ENCODE measurements at regions not wholly inside any gene's neighbourhood (a gene's known extent, or its start where the extent isn't known, plus 50 kb on each side); places are given as distances from the start of the nearest gene placed in this dataset.

- Histone ChIP-seq H3K9ac (ENCODE audit: low read length) (no peak overlapping the region), H3K36me3 (ENCODE audit: control insufficient read depth in 1 of 2, insufficient read depth in 2 of 2, low read length in 2 of 2) (no peaks in the 10 kb centered on the region), H3K4me3 (replicated peaks in 1 of 2; ENCODE audit: low read depth in 1 of 2, low read length in 2 of 2) (no peak overlapping the region), H3K79me2 (ENCODE audit: insufficient read depth, low read length) (no peaks in the 10 kb centered on the region), H3K9me2 (ENCODE audit: insufficient read depth) (no peaks in the 10 kb centered on the region), H4K20me1 (ENCODE audit: insufficient read depth) (no peaks in the 10 kb centered on the region), H3K9me3 (ENCODE audit: control insufficient read depth in 1 of 2, insufficient read depth in 1 of 2, low read depth in 1 of 2, low read length in 2 of 2) (no peaks in the 10 kb centered on the region), H3K4me2 (ENCODE audit: low read length) (no peak overlapping the region), H3K27me3 (ENCODE audit: insufficient read depth, low read length) (no peaks in the 10 kb centered on the region), H3K27ac (ENCODE audit: low read depth, low read length) (no peak overlapping the region), H3K4me1 (ENCODE audit: control insufficient read depth in 1 of 2, insufficient read depth in 2 of 2, low read length in 2 of 2) (no peaks in the 10 kb centered on the region), H2AFZ (ENCODE audit: low read depth, low read length, poor library complexity, severe bottlenecking) (no peak overlapping the region)
- CTCF ChIA-PET: no interaction called here
- BruUV-seq (replicated peaks): no TSS peak
- ATAC-seq (no peak), DNase-seq (ENCODE audit: low read depth, low spot score) (no peak)
- POLR2A ChIA-PET: no interaction called here
- no peak for TF ChIP-seq POLR2AphosphoS5 (IDR thresholded peaks at IDR 0.05; ENCODE audit: low read depth, low read length)
- TF ChIP-seq ZFX (IDR thresholded peaks at IDR 0.05): no peak
- no peak for TF ChIP-seq ELF1 (IDR thresholded peaks at IDR 0.05; ENCODE audit: borderline replicate concordance, low read depth)
- TF ChIP-seq RAD21 (IDR thresholded peaks at IDR 0.05; ENCODE audit: low read depth): no peak
- TF ChIP-seq SRF (IDR thresholded peaks at IDR 0.05; ENCODE audit: low read depth): no peak
- no peak for TF ChIP-seq TCF7L2 (IDR thresholded peaks at IDR 0.05; ENCODE audit: borderline replicate concordance, extremely low read depth, insufficient read depth, insufficient read length)
- intact Hi-C loops (cut with micrococcal nuclease): no loop called here
- RAD21 ChIA-PET (ENCODE audit: low non-redundant PET in 1 of 2, low total read pairs in 2 of 2, uncharacterized antibody in 2 of 2, unreplicated experiment in 2 of 2): no interaction called here
Observed at GRCh38 chr22:40114411-40114810, 63.3 kb upstream of the TNRC6B start.

- H3K9me2 ChIP-seq (ENCODE audit: insufficient read depth): no peaks in the 10 kb centered on the region
- H3K4me3 ChIP-seq (replicated peaks in 1 of 2; ENCODE audit: low read depth in 1 of 2, low read length in 2 of 2): no peak overlapping the region
- POLR2A ChIA-PET: no interaction called here
- H3K4me1 ChIP-seq (ENCODE audit: control insufficient read depth in 1 of 2, insufficient read depth in 2 of 2, low read length in 2 of 2): no peaks in the 10 kb centered on the region
- no peaks in the 10 kb centered on the region for H3K9me3 ChIP-seq (ENCODE audit: control insufficient read depth in 1 of 2, insufficient read depth in 1 of 2, low read depth in 1 of 2, low read length in 2 of 2)
- no peak for ATAC-seq
- H2AFZ ChIP-seq (ENCODE audit: low read depth, low read length, poor library complexity, severe bottlenecking): no peak overlapping the region
- RAD21 ChIA-PET (ENCODE audit: low non-redundant PET in 1 of 2, low total read pairs in 2 of 2, uncharacterized antibody in 2 of 2, unreplicated experiment in 2 of 2): no interaction called here
- no peaks in the 10 kb centered on the region for H3K79me2 ChIP-seq (ENCODE audit: insufficient read depth, low read length)
- no peak overlapping the region for H3K4me2 ChIP-seq (ENCODE audit: low read length)
- CTCF ChIA-PET: no interaction called here
- intact Hi-C loops (cut with micrococcal nuclease): no loop called here
- BruUV-seq (replicated peaks): no TSS peak
- no peaks in the 10 kb centered on the region for H3K27me3 ChIP-seq (ENCODE audit: insufficient read depth, low read length)
- no peaks in the 10 kb centered on the region for H3K36me3 ChIP-seq (ENCODE audit: control insufficient read depth in 1 of 2, insufficient read depth in 2 of 2, low read length in 2 of 2)
- no peak for DNase-seq (ENCODE audit: low read depth, low spot score)
- H3K27ac ChIP-seq (ENCODE audit: low read depth, low read length): no peak overlapping the region
- H3K9ac ChIP-seq (ENCODE audit: low read length): no peak overlapping the region
- H4K20me1 ChIP-seq (ENCODE audit: insufficient read depth): no peaks in the 10 kb centered on the region
- TF ChIP-seq SP1 (IDR thresholded peaks at IDR 0.05; ENCODE audit: low read depth) (no peak), POLR2A (IDR thresholded peaks at IDR 0.05; ENCODE audit: borderline replicate concordance, extremely low read depth, insufficient read depth, insufficient read length) (no peak), RAD21 (IDR thresholded peaks at IDR 0.05; ENCODE audit: low read depth) (no peak), JUND (IDR thresholded peaks at IDR 0.05) (no peak), POLR2AphosphoS5 (IDR thresholded peaks at IDR 0.05; ENCODE audit: low read depth, low read length) (no peak), TCF7L2 (IDR thresholded peaks at IDR 0.05; ENCODE audit: borderline replicate concordance, extremely low read depth, insufficient read depth, insufficient read length) (no peak), SIN3A (IDR thresholded peaks at IDR 0.05; ENCODE audit: low read depth) (no peak), ATF3 (IDR thresholded peaks at IDR 0.05) (no peak), EZH2 (IDR thresholded peaks at IDR 0.05) (no peak), ZFX (IDR thresholded peaks at IDR 0.05) (no peak), MAX (IDR thresholded peaks at IDR 0.05) (no peak)
- TF ChIP-seq, protein P1, sequence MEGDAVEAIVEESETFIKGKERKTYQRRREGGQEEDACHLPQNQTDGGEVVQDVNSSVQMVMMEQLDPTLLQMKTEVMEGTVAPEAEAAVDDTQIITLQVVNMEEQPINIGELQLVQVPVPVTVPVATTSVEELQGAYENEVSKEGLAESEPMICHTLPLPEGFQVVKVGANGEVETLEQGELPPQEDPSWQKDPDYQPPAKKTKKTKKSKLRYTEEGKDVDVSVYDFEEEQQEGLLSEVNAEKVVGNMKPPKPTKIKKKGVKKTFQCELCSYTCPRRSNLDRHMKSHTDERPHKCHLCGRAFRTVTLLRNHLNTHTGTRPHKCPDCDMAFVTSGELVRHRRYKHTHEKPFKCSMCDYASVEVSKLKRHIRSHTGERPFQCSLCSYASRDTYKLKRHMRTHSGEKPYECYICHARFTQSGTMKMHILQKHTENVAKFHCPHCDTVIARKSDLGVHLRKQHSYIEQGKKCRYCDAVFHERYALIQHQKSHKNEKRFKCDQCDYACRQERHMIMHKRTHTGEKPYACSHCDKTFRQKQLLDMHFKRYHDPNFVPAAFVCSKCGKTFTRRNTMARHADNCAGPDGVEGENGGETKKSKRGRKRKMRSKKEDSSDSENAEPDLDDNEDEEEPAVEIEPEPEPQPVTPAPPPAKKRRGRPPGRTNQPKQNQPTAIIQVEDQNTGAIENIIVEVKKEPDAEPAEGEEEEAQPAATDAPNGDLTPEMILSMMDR (IDR thresholded peaks at IDR 0.05 in 2 of 3, conservative IDR thresholded peaks at IDR 0.05 in 1 of 3; ENCODE audit: borderline replicate concordance in 1 of 3, insufficient read depth in 1 of 3, low read depth in 2 of 3, low read length in 2 of 3): no peak
- TF ChIP-seq, protein P2, sequence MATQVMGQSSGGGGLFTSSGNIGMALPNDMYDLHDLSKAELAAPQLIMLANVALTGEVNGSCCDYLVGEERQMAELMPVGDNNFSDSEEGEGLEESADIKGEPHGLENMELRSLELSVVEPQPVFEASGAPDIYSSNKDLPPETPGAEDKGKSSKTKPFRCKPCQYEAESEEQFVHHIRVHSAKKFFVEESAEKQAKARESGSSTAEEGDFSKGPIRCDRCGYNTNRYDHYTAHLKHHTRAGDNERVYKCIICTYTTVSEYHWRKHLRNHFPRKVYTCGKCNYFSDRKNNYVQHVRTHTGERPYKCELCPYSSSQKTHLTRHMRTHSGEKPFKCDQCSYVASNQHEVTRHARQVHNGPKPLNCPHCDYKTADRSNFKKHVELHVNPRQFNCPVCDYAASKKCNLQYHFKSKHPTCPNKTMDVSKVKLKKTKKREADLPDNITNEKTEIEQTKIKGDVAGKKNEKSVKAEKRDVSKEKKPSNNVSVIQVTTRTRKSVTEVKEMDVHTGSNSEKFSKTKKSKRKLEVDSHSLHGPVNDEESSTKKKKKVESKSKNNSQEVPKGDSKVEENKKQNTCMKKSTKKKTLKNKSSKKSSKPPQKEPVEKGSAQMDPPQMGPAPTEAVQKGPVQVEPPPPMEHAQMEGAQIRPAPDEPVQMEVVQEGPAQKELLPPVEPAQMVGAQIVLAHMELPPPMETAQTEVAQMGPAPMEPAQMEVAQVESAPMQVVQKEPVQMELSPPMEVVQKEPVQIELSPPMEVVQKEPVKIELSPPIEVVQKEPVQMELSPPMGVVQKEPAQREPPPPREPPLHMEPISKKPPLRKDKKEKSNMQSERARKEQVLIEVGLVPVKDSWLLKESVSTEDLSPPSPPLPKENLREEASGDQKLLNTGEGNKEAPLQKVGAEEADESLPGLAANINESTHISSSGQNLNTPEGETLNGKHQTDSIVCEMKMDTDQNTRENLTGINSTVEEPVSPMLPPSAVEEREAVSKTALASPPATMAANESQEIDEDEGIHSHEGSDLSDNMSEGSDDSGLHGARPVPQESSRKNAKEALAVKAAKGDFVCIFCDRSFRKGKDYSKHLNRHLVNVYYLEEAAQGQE (IDR thresholded peaks at IDR 0.05; ENCODE audit: low read depth): no peak
Observed at GRCh38 chr22:40116496-40117200, 61.1 kb upstream of the TNRC6B start.
